ENCODE measurements at regions not wholly inside any gene's neighbourhood (a gene's known extent, or its start where the extent isn't known, plus 50 kb on each side); places are given as distances from the start of the nearest gene placed in this dataset.

DNA sequence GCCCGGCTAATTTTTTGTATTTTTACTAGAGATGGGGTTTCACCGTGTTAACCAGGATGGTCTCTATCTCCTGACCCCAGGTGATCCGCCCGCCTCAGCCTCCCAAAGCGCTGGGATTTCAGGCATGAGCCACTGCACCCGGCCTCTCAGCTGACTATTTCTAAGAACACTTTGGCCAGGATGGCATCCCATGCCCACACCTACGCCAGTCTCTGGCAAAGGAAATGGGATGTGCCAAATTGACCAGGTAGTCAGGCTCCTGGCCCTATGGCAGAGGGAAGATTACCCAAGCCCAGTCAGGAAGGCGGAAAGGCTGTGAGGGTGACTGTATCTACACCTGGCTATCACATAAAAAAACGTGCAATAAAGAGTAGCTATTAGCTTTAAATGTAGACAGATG lies 94.1 kb upstream of the DUSP5 start (continued):
- TF ChIP-seq ZNF462 (CRISPR knock-in tag; IDR thresholded peaks at IDR 0.05) (no peak), STAT1 (IDR thresholded peaks at IDR 0.05; ENCODE audit: unreplicated experiment) (no peak), CREB1 (CRISPR knock-in tag; IDR thresholded peaks at IDR 0.05; ENCODE audit: low read depth) (no peak), NANOG (IDR thresholded peaks at IDR 0.05; ENCODE audit: borderline replicate concordance) (no peak)

DNA sequence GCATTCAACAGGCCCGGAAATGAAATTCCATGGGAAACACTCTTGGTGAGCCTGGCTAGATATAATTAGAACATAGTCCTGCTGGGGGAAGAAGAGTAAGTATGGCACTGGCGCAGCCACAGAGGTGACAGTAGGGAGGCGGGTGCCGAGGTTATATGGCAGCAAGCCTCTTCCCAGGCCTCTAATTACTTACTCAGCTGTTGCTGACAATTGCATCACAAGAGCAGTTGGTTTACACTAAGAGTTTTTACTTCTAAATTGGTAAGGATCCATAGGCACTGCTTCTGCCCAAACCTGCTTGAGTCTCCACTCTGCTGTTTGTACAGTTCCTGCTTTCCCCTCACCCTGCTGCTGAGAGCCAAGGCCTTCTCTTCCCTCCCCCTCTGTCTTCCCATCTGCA lies 93.3 kb upstream of the DUSP5 start:
- Mint-ChIP-seq H3K4me1 (peaks cover 15% of the 10 kb centered on the region), H3K9me3 (no peaks in the 10 kb centered on the region), H3K4me3 (no peak overlapping the region), H3K27me3 (ENCODE audit: insufficient read depth, low read depth, poor library complexity) (peaks cover 6% of the 10 kb centered on the region), H3K36me3 (ENCODE audit: low read depth) (no peaks in the 10 kb centered on the region), H3K27ac (no peak overlapping the region)
- no peak overlapping the region for H3K27ac ChIP-seq (ENCODE audit: low read depth)
- no peaks in the 10 kb centered on the region for H4K20me1 ChIP-seq (replicated peaks; ENCODE audit: insufficient read depth)
- H3K9me2 ChIP-seq (ENCODE audit: insufficient read depth): no peaks in the 10 kb centered on the region
- H3K4me2 ChIP-seq: no peak overlapping the region
- H2AFZ ChIP-seq: no peak overlapping the region
- no peaks in the 10 kb centered on the region for H3K79me2 ChIP-seq (replicated peaks; ENCODE audit: insufficient read depth)
- ATAC-seq (no peak), DNase-seq (ENCODE audit: low spot score) (no peak)
- H3K27me3 ChIP-seq (ENCODE audit: insufficient read depth): no peaks in the 10 kb centered on the region
- TF ChIP-seq JUNB (IDR thresholded peaks at IDR 0.05; ENCODE audit: unreplicated experiment) (no peak), CREB1 (CRISPR knock-in tag; IDR thresholded peaks at IDR 0.05; ENCODE audit: low read depth) (no peak), STAT1 (IDR thresholded peaks at IDR 0.05; ENCODE audit: unreplicated experiment) (no peak), ZNF114 (CRISPR knock-in tag; IDR thresholded peaks at IDR 0.05) (no peak)
- TF ChIP-seq, protein P1, sequence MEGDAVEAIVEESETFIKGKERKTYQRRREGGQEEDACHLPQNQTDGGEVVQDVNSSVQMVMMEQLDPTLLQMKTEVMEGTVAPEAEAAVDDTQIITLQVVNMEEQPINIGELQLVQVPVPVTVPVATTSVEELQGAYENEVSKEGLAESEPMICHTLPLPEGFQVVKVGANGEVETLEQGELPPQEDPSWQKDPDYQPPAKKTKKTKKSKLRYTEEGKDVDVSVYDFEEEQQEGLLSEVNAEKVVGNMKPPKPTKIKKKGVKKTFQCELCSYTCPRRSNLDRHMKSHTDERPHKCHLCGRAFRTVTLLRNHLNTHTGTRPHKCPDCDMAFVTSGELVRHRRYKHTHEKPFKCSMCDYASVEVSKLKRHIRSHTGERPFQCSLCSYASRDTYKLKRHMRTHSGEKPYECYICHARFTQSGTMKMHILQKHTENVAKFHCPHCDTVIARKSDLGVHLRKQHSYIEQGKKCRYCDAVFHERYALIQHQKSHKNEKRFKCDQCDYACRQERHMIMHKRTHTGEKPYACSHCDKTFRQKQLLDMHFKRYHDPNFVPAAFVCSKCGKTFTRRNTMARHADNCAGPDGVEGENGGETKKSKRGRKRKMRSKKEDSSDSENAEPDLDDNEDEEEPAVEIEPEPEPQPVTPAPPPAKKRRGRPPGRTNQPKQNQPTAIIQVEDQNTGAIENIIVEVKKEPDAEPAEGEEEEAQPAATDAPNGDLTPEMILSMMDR (conservative IDR thresholded peaks at IDR 0.05; ENCODE audit: low read depth in 2 of 2): no peak
- TF ChIP-seq, protein P2, sequence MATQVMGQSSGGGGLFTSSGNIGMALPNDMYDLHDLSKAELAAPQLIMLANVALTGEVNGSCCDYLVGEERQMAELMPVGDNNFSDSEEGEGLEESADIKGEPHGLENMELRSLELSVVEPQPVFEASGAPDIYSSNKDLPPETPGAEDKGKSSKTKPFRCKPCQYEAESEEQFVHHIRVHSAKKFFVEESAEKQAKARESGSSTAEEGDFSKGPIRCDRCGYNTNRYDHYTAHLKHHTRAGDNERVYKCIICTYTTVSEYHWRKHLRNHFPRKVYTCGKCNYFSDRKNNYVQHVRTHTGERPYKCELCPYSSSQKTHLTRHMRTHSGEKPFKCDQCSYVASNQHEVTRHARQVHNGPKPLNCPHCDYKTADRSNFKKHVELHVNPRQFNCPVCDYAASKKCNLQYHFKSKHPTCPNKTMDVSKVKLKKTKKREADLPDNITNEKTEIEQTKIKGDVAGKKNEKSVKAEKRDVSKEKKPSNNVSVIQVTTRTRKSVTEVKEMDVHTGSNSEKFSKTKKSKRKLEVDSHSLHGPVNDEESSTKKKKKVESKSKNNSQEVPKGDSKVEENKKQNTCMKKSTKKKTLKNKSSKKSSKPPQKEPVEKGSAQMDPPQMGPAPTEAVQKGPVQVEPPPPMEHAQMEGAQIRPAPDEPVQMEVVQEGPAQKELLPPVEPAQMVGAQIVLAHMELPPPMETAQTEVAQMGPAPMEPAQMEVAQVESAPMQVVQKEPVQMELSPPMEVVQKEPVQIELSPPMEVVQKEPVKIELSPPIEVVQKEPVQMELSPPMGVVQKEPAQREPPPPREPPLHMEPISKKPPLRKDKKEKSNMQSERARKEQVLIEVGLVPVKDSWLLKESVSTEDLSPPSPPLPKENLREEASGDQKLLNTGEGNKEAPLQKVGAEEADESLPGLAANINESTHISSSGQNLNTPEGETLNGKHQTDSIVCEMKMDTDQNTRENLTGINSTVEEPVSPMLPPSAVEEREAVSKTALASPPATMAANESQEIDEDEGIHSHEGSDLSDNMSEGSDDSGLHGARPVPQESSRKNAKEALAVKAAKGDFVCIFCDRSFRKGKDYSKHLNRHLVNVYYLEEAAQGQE (IDR thresholded peaks at IDR 0.05; ENCODE audit: unreplicated experiment): no peak
- H3F3A ChIP-seq (replicated peaks; ENCODE audit: low read depth): no peaks in the 10 kb centered on the region
- H3K36me3 ChIP-seq (ENCODE audit: insufficient read depth): no peaks in the 10 kb centered on the region
- H3K4me1 ChIP-seq (ENCODE audit: insufficient read depth): 0 out of 2 replicates have a peak, but pooled peaks cover 8% of the 10 kb centered on the region
- H3K4me3 ChIP-seq: no peak overlapping the region

Data from GM23338 (cell line).